ENCODE measurements at regions not wholly inside any gene's neighbourhood (a gene's known extent, or its start where the extent isn't known, plus 50 kb on each side); places are given as distances from the start of the nearest gene placed in this dataset.
"Not testable (repeated sequence)": the region's sequence is repeated elsewhere in the genome, so short reads cannot be mapped to it uniquely, and the experiment has no call there.

GRCh38 chr21:22813201-22813600 is 1815.0 kb downstream of the NCAM2 start:
- DNase-seq = no peak

GRCh38 chr21:22818681-22819485 is 1820.7 kb downstream of the NCAM2 start:
- DNase-seq = not testable (repeated sequence)

GRCh38 chr21:22827422-22827821 is 1829.2 kb downstream of the NCAM2 start:
- DNase-seq = no peak

GRCh38 chr21:22842875-22843274 is 1844.7 kb downstream of the NCAM2 start:
- peak; percentile 85 for DNase-seq

- no peak for DNase-seq
Observed at GRCh38 chr21:22855581-22855980, 1857.4 kb downstream of the NCAM2 start.

- no peak for DNase-seq
Observed at GRCh38 chr21:22871692-22872091, 1873.5 kb downstream of the NCAM2 start.

- DNase-seq = no peak
Observed at GRCh38 chr21:22880573-22880972, 1882.4 kb downstream of the NCAM2 start.

- DNase-seq = no peak
Observed at GRCh38 chr21:22881131-22881530, 1882.9 kb downstream of the NCAM2 start.

GRCh38 chr21:22885079-22885478 is 1886.9 kb downstream of the NCAM2 start:
- no peak for DNase-seq

GRCh38 chr21:22885614-22886013 is 1887.4 kb downstream of the NCAM2 start:
- no peak for DNase-seq

- peak; percentile 22 for DNase-seq
Observed at GRCh38 chr21:22889445-22889844, 1891.2 kb downstream of the NCAM2 start.

- DNase-seq = peak; percentile 67
Observed at GRCh38 chr21:22890656-22891055, 1892.4 kb downstream of the NCAM2 start.

- DNase-seq = no peak
Observed at GRCh38 chr21:22892028-22892427, 1893.8 kb downstream of the NCAM2 start.

GRCh38 chr21:22892740-22893139 is 1894.5 kb downstream of the NCAM2 start:
- DNase-seq = no peak

- no peak for DNase-seq
Observed at GRCh38 chr21:22898051-22898665, 1899.9 kb downstream of the NCAM2 start.

GRCh38 chr21:22900490-22900889 is 1902.3 kb downstream of the NCAM2 start:
- DNase-seq = no peak

- DNase-seq = no peak
Observed at GRCh38 chr21:22903851-22904250, 1905.6 kb downstream of the NCAM2 start.

GRCh38 chr21:22904385-22904784 is 1906.2 kb downstream of the NCAM2 start:
- DNase-seq = no peak

- no peak for DNase-seq
Observed at GRCh38 chr21:22925032-22925431, 1926.8 kb downstream of the NCAM2 start.

- DNase-seq = no peak
Observed at GRCh38 chr21:22927469-22927868, 1929.3 kb downstream of the NCAM2 start.

GRCh38 chr21:22941779-22942490 is 1943.7 kb downstream of the NCAM2 start:
- no peak for DNase-seq

GRCh38 chr21:22955559-22955958 is 1957.3 kb downstream of the NCAM2 start:
- no peak for DNase-seq

GRCh38 chr21:22961258-22961657 is 1963.0 kb downstream of the NCAM2 start:
- DNase-seq = peak; percentile 97
